ENCODE measurements at regions not wholly inside any gene's neighbourhood (a gene's known extent, or its start where the extent isn't known, plus 50 kb on each side); places are given as distances from the start of the nearest gene placed in this dataset.
"Not testable (repeated sequence)": the region's sequence is repeated elsewhere in the genome, so short reads cannot be mapped to it uniquely, and the experiment has no call there.

DNA sequence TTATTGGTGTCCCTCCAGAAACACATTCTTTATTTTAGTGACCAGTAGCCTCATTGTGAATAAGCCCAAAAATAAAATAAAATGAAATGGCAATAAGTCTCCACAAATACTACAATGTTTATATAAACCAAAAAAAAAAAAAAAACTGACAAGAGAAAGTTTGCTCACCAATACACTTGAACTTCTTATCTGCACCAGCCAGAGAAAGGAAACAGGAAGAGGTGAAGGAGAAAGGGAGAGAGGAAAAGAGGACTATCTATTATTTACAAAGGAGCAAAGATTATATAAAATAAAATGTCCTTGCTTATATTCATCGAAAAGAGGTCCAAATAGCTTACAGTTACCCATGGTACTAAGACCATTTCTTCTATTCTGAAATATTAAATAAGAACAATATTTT lies 176.4 kb upstream of the CCNG1 start:
- CTCF ChIA-PET, result no interaction called here
- POLR2A ChIA-PET, result no interaction called here
- no peak for DNase-seq (ENCODE audit: extremely low spot score)
- TF ChIP-seq, protein P1, sequence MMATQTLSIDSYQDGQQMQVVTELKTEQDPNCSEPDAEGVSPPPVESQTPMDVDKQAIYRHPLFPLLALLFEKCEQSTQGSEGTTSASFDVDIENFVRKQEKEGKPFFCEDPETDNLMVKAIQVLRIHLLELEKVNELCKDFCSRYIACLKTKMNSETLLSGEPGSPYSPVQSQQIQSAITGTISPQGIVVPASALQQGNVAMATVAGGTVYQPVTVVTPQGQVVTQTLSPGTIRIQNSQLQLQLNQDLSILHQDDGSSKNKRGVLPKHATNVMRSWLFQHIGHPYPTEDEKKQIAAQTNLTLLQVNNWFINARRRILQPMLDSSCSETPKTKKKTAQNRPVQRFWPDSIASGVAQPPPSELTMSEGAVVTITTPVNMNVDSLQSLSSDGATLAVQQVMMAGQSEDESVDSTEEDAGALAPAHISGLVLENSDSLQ (IDR thresholded peaks at IDR 0.05), result no peak
- no peak for TF ChIP-seq BHLHE40 (IDR thresholded peaks at IDR 0.05; ENCODE audit: borderline replicate concordance)
- no peak for TF ChIP-seq FOXK2 (IDR thresholded peaks at IDR 0.05)
- TF ChIP-seq SP1 (IDR thresholded peaks at IDR 0.05), result no peak
- no peak for TF ChIP-seq FOXA1 (IDR thresholded peaks at IDR 0.05)
- TF ChIP-seq FOXM1 (IDR thresholded peaks at IDR 0.05; ENCODE audit: borderline replicate concordance), result no peak
- TF ChIP-seq LEF1 (IDR thresholded peaks at IDR 0.05; ENCODE audit: borderline replicate concordance), result no peak
- TF ChIP-seq SUZ12 (IDR thresholded peaks at IDR 0.05), result no peak
- no peak for TF ChIP-seq ELF4 (IDR thresholded peaks at IDR 0.05)
- TF ChIP-seq TARDBP (IDR thresholded peaks at IDR 0.05), result no peak
- TF ChIP-seq ZNF384 (IDR thresholded peaks at IDR 0.05), result no peak
- no peak for TF ChIP-seq HDGF (IDR thresholded peaks at IDR 0.05; ENCODE audit: borderline replicate concordance)
- TF ChIP-seq ARNT (IDR thresholded peaks at IDR 0.05), result no peak
- no peak for TF ChIP-seq CTBP1 (IDR thresholded peaks at IDR 0.05; ENCODE audit: borderline replicate concordance)
- no peak for TF ChIP-seq L3MBTL2 (conservative IDR thresholded peaks at IDR 0.05)
- no peak for TF ChIP-seq NFRKB (IDR thresholded peaks at IDR 0.05)

DNA sequence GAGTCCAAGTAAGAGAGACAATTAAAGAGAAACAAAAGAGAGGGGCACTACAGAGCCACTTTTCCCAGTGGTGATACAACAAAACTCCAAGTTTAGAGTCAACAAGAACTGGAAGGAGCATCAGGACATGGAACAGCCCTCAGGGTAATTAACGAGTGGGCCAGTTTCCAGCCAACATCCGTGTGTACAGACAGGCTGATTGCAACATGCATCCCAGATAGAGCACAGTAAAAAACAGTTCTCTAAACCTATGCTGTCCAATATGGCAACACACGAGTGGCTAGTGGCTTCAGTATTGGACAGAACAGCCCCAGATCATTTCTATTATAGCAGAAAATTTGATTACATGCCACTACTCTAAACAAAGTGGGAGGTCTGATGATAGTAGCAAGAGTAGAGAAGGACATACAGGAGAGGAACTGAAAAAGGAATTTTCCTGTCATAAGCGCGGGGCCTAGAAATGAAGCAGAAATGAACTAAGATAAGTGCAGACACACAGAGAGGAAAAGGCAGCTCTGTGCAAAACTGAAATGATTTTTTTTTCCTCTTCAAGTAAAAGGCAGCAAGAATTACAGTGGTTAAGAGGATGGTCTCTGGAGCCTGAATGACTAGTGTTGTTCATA lies 175.6 kb upstream of the CCNG1 start:
- CTCF ChIA-PET, result no interaction called here
- DNase-seq (ENCODE audit: extremely low spot score), result no peak
- POLR2A ChIA-PET, result no interaction called here
- no peak for TF ChIP-seq CTBP1 (IDR thresholded peaks at IDR 0.05; ENCODE audit: borderline replicate concordance)

DNA sequence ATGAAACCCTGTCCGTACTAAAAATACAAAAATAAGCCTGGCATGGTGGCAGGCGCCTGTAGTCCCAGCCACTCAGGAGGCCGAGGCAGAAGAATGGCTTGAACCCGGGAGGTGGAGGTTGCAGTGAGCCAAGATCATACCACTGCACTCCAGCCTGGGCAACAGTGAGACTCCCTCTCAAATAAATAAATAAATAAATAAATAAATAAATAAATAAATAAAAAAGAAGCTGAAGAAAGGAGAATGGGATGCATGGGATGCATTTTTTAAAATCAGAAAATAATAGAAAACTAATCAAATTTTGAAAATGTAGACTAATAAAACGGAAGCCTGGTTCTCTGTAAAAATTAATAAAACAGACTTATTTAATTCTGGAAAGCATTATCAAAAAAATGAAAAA lies 171.1 kb upstream of the CCNG1 start:
- CTCF ChIA-PET; POLR2A ChIA-PET; DNase-seq (ENCODE audit: extremely low spot score): not testable (repeated sequence)

DNA sequence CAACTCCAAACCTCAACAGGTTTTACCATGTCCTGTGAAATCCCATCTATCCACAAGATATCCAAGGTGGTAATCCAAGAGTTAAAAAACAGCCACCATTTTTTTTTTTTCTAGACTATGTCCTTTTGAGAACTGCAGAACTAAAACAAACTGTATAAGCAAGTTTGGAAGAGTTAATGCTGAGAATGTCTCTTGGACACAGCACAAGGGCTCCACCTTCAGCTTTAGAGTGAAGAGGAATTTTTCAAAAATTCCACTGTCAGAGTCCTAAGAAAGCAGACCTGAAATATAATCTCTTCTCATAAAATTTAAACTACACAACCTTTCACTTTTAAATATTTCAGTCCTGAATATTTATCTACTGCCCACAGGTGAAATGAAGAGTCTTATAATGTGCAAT lies 167.8 kb upstream of the CCNG1 start:
- ChIA-PET POLR2A (no interaction called here), CTCF (no interaction called here)
- DNase-seq (ENCODE audit: extremely low spot score), result no peak
- TF ChIP-seq CTBP1 (IDR thresholded peaks at IDR 0.05; ENCODE audit: borderline replicate concordance) (no peak), L3MBTL2 (conservative IDR thresholded peaks at IDR 0.05) (no peak), FOXA1 (IDR thresholded peaks at IDR 0.05) (no peak), SP1 (IDR thresholded peaks at IDR 0.05) (no peak), FOXM1 (IDR thresholded peaks at IDR 0.05; ENCODE audit: borderline replicate concordance) (no peak), TARDBP (IDR thresholded peaks at IDR 0.05) (no peak)

DNA sequence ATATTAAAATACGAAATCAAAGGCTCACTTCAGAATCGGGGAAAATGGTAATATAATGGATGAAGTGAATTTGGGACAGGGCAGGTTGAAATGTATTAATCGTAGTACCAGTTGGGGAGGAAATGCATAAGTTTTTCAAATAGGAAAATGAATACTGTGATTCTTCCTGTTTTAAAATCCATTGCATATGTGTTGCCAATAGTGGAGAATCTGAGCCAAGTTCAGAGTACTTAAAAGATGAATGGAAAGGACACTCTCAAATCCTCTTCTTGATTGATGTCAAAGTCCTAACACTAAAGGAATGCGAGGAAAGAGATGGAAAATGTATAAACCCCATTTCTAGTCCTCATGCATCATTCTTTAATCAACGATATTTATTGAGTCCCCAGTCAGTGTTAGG lies 160.9 kb upstream of the CCNG1 start:
- no peak for DNase-seq (ENCODE audit: extremely low spot score)
- TF ChIP-seq TARDBP (IDR thresholded peaks at IDR 0.05), result no peak
- no peak for TF ChIP-seq SUZ12 (IDR thresholded peaks at IDR 0.05)
- TF ChIP-seq SP1 (IDR thresholded peaks at IDR 0.05), result no peak
- no peak for TF ChIP-seq LEF1 (IDR thresholded peaks at IDR 0.05; ENCODE audit: borderline replicate concordance)
- TF ChIP-seq ARNT (IDR thresholded peaks at IDR 0.05), result no peak
- TF ChIP-seq, protein P1 (IDR thresholded peaks at IDR 0.05), result no peak
- no peak for TF ChIP-seq ELF4 (IDR thresholded peaks at IDR 0.05)
- no peak for TF ChIP-seq L3MBTL2 (conservative IDR thresholded peaks at IDR 0.05)
- TF ChIP-seq FOXK2 (IDR thresholded peaks at IDR 0.05), result no peak
- TF ChIP-seq NFRKB (IDR thresholded peaks at IDR 0.05), result no peak
- no peak for TF ChIP-seq FOXM1 (IDR thresholded peaks at IDR 0.05; ENCODE audit: borderline replicate concordance)
- no peak for TF ChIP-seq FOXA1 (IDR thresholded peaks at IDR 0.05)
- no peak for TF ChIP-seq ZNF384 (IDR thresholded peaks at IDR 0.05)
- TF ChIP-seq HDGF (IDR thresholded peaks at IDR 0.05; ENCODE audit: borderline replicate concordance), result no peak
- no peak for TF ChIP-seq CTBP1 (IDR thresholded peaks at IDR 0.05; ENCODE audit: borderline replicate concordance)
- no peak for TF ChIP-seq BHLHE40 (IDR thresholded peaks at IDR 0.05; ENCODE audit: borderline replicate concordance)
- POLR2A ChIA-PET, result no interaction called here
- CTCF ChIA-PET, result no interaction called here

DNA sequence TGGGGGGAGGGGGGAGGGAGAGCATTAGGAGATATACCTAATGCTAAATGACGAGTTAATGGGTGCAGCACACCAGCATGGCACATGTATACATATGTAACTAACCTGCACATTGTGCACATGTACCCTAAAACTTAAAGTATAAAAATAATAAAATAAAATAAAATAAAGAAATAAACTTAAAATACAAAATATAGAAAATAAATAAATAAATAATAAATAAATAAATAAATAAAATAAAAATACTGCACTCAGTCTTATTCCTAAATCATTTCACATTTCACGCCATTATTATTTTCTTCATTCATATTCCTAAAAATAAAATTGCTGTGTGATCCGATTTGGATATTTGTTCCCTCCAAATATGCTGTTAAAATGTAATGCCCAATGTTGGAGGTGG lies 156.5 kb upstream of the CCNG1 start:
- POLR2A ChIA-PET; DNase-seq (ENCODE audit: extremely low spot score); CTCF ChIA-PET: not testable (repeated sequence)

DNA sequence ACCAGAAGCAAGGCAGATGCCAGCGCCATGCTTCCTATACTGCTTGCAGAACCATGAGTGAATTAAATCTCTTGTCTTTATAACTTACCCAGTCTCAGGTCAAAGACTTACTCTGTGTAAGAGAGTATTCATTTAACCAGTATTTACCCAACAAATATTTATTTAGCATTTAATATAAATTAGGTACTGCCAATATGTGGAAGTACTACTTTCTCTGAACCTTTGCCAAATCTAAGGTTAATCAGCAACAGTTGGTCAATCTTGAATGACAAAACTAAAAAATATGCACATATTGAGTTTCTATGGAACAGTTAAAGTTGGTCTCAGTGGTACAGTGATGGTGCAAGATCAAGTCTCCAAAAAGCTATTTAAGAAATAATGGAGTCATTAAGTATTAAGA lies 155.9 kb upstream of the CCNG1 start:
- TF ChIP-seq ARNT (IDR thresholded peaks at IDR 0.05), result no peak
- TF ChIP-seq BHLHE40 (IDR thresholded peaks at IDR 0.05; ENCODE audit: borderline replicate concordance), result no peak
- TF ChIP-seq L3MBTL2 (conservative IDR thresholded peaks at IDR 0.05), result no peak
- TF ChIP-seq FOXM1 (IDR thresholded peaks at IDR 0.05; ENCODE audit: borderline replicate concordance), result no peak
- TF ChIP-seq LEF1 (IDR thresholded peaks at IDR 0.05; ENCODE audit: borderline replicate concordance), result no peak
- no peak for TF ChIP-seq SUZ12 (IDR thresholded peaks at IDR 0.05)
- no peak for TF ChIP-seq ZNF384 (IDR thresholded peaks at IDR 0.05)
- TF ChIP-seq TARDBP (IDR thresholded peaks at IDR 0.05), result no peak
- no peak for TF ChIP-seq NFRKB (IDR thresholded peaks at IDR 0.05)
- no peak for TF ChIP-seq FOXA1 (IDR thresholded peaks at IDR 0.05)
- no peak for TF ChIP-seq FOXK2 (IDR thresholded peaks at IDR 0.05)
- no peak for TF ChIP-seq ELF4 (IDR thresholded peaks at IDR 0.05)
- no peak for TF ChIP-seq SP1 (IDR thresholded peaks at IDR 0.05)
- ChIA-PET POLR2A (no interaction called here), CTCF (no interaction called here)
- DNase-seq (ENCODE audit: extremely low spot score), result no peak

DNA sequence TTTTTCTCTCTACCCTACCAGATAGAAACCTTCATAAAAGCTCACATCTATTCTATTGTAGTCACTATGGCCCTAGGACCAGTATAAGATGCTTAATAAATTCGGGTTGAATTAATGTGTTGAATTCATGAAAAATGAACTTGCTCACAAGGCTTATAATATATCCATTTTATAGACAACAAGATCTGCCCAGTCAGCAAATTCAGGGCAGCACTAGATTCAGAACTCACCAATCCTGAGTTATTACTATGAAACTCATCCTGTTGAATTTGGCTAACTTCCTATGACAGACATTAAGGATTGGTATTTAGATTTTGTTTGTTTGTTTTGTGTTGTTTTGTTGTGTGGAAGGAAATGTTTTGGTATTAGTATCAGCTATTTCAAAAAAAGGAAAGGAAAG lies 143.6 kb upstream of the CCNG1 start:
- POLR2A ChIA-PET, result no interaction called here
- no peak for DNase-seq (ENCODE audit: extremely low spot score)
- TF ChIP-seq ELF4 (IDR thresholded peaks at IDR 0.05), result no peak
- no peak for TF ChIP-seq TARDBP (IDR thresholded peaks at IDR 0.05)
- TF ChIP-seq L3MBTL2 (conservative IDR thresholded peaks at IDR 0.05), result no peak
- no peak for TF ChIP-seq FOXK2 (IDR thresholded peaks at IDR 0.05)
- TF ChIP-seq, protein P1 (IDR thresholded peaks at IDR 0.05), result no peak
- no peak for TF ChIP-seq NFRKB (IDR thresholded peaks at IDR 0.05)
- no peak for TF ChIP-seq ZNF384 (IDR thresholded peaks at IDR 0.05)
- no peak for TF ChIP-seq BHLHE40 (IDR thresholded peaks at IDR 0.05; ENCODE audit: borderline replicate concordance)
- CTCF ChIA-PET, result no interaction called here

All from HEK293T (cell line).